ENCODE measurements at regions not wholly inside any gene's neighbourhood (a gene's known extent, or its start where the extent isn't known, plus 50 kb on each side); places are given as distances from the start of the nearest gene placed in this dataset.

- TF ChIP-seq CTCF (IDR thresholded peaks at IDR 0.05): no peak
- TF ChIP-seq POLR2AphosphoS5 (IDR thresholded peaks at IDR 0.05): no peak
- TF ChIP-seq POLR2A (IDR thresholded peaks at IDR 0.05): no peak
Observed at GRCh38 chr9:78408388-78408787, 111.5 kb downstream of the PSAT1 start.

Data from breast epithelium (tissue), 3 donors.